ENCODE measurements at regions not wholly inside any gene's neighbourhood (a gene's known extent, or its start where the extent isn't known, plus 50 kb on each side); places are given as distances from the start of the nearest gene placed in this dataset.

DNA sequence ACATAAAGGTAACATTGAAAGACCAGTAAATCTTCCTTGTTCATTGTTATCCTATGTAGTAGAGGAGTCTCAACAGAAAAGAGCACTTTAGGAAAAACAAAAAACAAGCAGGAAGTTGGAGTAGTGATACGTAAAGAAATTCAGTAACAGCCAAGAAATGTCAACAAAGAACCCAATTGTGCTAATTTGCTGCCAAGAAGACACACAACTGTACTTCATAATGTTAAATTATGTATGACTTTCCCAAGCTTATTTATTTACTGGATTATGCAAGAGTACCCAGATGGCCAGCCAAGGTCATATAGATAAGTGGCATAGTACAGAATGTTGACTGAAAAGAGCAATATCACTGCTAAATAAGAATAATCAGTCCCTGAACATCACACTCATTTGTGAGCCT lies 264.7 kb upstream of the CCDC179 start:
- Histone ChIP-seq H3K4me3 (no peak overlapping the region), H3K27ac (no peak overlapping the region)
- DNase-seq (ENCODE audit: low spot score): no peak
- TF ChIP-seq, protein P1, sequence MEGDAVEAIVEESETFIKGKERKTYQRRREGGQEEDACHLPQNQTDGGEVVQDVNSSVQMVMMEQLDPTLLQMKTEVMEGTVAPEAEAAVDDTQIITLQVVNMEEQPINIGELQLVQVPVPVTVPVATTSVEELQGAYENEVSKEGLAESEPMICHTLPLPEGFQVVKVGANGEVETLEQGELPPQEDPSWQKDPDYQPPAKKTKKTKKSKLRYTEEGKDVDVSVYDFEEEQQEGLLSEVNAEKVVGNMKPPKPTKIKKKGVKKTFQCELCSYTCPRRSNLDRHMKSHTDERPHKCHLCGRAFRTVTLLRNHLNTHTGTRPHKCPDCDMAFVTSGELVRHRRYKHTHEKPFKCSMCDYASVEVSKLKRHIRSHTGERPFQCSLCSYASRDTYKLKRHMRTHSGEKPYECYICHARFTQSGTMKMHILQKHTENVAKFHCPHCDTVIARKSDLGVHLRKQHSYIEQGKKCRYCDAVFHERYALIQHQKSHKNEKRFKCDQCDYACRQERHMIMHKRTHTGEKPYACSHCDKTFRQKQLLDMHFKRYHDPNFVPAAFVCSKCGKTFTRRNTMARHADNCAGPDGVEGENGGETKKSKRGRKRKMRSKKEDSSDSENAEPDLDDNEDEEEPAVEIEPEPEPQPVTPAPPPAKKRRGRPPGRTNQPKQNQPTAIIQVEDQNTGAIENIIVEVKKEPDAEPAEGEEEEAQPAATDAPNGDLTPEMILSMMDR (IDR thresholded peaks at IDR 0.05): no peak

- no peak overlapping the region for H3K27ac ChIP-seq
- no peak overlapping the region for H3K4me3 ChIP-seq
- TF ChIP-seq, protein P1 (IDR thresholded peaks at IDR 0.05): no peak
- no peak for DNase-seq (ENCODE audit: low spot score)
Observed at GRCh38 chr11:23127706-23128105, 267.4 kb upstream of the CCDC179 start.

DNA sequence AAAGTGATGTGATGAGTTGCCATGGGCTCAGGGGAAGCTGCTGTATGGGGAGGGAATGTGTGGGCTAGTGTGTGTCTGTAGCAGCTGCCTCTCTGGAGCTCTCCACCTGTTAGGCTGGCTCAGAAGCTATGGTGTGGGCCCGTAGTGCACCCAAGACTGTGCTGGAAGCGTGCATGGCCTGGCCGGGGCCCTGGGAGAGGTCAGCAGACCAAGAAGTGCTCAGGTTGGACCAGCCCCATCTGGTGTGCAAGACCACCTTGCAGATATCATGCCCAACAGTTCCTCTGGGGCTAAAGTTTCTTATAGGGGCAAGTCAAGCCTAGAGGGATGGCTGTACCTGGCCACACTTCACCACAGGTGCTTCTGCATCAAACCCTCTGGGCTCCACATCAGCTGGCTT lies 274.4 kb upstream of the CCDC179 start:
- no peak overlapping the region for H3K27ac ChIP-seq
- TF ChIP-seq, protein P1 (IDR thresholded peaks at IDR 0.05): no peak
- DNase-seq (ENCODE audit: low spot score): no peak
- no peak overlapping the region for H3K4me3 ChIP-seq

GRCh38 chr11:23138761-23139160 lies 278.5 kb upstream of the CCDC179 start:
- no peak for DNase-seq (ENCODE audit: low spot score)
- TF ChIP-seq, protein P1 (IDR thresholded peaks at IDR 0.05): no peak

GRCh38 chr11:23143022-23143421 lies 282.7 kb upstream of the CCDC179 start:
- no peak overlapping the region for H3K27ac ChIP-seq
- no peak for DNase-seq (ENCODE audit: low spot score)
- TF ChIP-seq, protein P1 (IDR thresholded peaks at IDR 0.05): no peak
- no peak overlapping the region for H3K4me3 ChIP-seq

More at GRCh38 chr11:23138761-23139160, 278.5 kb upstream of the CCDC179 start:
- no peak overlapping the region for H3K27ac ChIP-seq
- H3K4me3 ChIP-seq: no peak overlapping the region

- no peak for DNase-seq (ENCODE audit: low spot score)
- Histone ChIP-seq H3K4me3 (no peak overlapping the region), H3K27ac (no peak overlapping the region)
- TF ChIP-seq, protein P1 (IDR thresholded peaks at IDR 0.05): no peak
Observed at GRCh38 chr11:23151819-23152218, 291.5 kb upstream of the CCDC179 start.

GRCh38 chr11:23155503-23155902 lies 295.2 kb upstream of the CCDC179 start:
- H3K27ac ChIP-seq: no peak overlapping the region
- H3K4me3 ChIP-seq: no peak overlapping the region
- TF ChIP-seq, protein P1 (IDR thresholded peaks at IDR 0.05): no peak
- no peak for DNase-seq (ENCODE audit: low spot score)

Measured in coronary artery (tissue), 2 donors.